ENCODE measurements at regions not wholly inside any gene's neighbourhood (a gene's known extent, or its start where the extent isn't known, plus 50 kb on each side); places are given as distances from the start of the nearest gene placed in this dataset.

DNA sequence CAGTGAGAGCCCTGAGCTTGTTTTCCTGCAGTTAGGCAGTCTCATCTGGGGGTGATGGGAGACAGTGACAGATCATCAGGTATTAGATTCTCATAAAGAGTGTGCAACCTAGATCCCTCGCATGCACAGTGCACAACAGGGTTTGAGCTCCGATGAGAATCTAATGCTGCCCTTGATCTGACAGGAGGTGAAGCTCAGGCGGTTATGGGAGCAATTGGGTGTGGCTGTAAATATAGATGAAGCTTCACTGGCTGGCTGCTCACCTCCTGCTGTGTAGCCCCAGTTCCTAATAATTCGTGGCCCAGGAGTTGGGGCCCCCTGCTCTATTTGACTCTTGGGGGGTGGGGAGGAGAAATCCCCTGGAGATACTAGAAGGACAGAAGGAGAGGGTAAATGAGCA is 309.4 kb upstream of the STT3B start:
- H3K36me3 ChIP-seq = no peaks in the 10 kb centered on the region
- TF ChIP-seq POLR2A (IDR thresholded peaks at IDR 0.05) = no peak
- TF ChIP-seq, protein P1, sequence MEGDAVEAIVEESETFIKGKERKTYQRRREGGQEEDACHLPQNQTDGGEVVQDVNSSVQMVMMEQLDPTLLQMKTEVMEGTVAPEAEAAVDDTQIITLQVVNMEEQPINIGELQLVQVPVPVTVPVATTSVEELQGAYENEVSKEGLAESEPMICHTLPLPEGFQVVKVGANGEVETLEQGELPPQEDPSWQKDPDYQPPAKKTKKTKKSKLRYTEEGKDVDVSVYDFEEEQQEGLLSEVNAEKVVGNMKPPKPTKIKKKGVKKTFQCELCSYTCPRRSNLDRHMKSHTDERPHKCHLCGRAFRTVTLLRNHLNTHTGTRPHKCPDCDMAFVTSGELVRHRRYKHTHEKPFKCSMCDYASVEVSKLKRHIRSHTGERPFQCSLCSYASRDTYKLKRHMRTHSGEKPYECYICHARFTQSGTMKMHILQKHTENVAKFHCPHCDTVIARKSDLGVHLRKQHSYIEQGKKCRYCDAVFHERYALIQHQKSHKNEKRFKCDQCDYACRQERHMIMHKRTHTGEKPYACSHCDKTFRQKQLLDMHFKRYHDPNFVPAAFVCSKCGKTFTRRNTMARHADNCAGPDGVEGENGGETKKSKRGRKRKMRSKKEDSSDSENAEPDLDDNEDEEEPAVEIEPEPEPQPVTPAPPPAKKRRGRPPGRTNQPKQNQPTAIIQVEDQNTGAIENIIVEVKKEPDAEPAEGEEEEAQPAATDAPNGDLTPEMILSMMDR (IDR thresholded peaks at IDR 0.05) = no peak
- no peak for TF ChIP-seq POLR2AphosphoS5 (IDR thresholded peaks at IDR 0.05; ENCODE audit: insufficient read depth in 1 of 2, low read depth in 1 of 2)
- intact Hi-C loops (cut with DNase I) = no loop called here

DNA sequence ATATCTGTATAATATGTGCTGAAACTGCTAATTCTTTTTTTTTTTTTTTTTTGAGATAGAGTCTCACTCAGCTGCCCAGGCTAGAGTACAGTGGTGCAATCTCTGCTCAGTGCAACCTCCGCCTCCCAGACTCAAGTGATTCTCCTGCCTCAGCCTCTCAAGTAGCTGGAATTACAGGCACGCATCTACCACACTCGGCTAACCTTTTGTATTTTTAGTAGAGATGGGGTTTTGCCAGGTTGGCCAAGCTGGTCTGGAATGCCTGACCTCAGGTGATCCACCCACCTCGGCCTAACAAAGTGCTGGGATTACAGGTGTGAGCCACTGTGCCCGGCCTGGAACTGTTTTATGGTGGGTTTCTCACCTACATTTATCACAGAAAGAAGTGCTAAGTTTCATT is 307.8 kb upstream of the STT3B start:
- DNase-seq (ENCODE audit: extremely low spot score in 2 of 2) = no peak
- H3K27ac ChIP-seq = no peak overlapping the region
- H3K36me3 ChIP-seq = no peaks in the 10 kb centered on the region
- H3K4me3 ChIP-seq = no peak overlapping the region
- no peaks in the 10 kb centered on the region for H3K9me3 ChIP-seq
- intact Hi-C loops (cut with DNase I) = no loop called here
- H3K27me3 ChIP-seq = no peaks in the 10 kb centered on the region
- H3K4me1 ChIP-seq = peaks cover 15% of the 10 kb centered on the region
- no peak for TF ChIP-seq POLR2A (IDR thresholded peaks at IDR 0.05)
- TF ChIP-seq, protein P1 (IDR thresholded peaks at IDR 0.05) = no peak
- TF ChIP-seq POLR2AphosphoS5 (IDR thresholded peaks at IDR 0.05; ENCODE audit: insufficient read depth in 1 of 2, low read depth in 1 of 2) = no peak

More for the DNA sequence above, 309.4 kb upstream of the STT3B start:
- Histone ChIP-seq H3K27ac (no peak overlapping the region), H3K9me3 (no peaks in the 10 kb centered on the region), H3K27me3 (no peaks in the 10 kb centered on the region), H3K4me3 (no peak overlapping the region), H3K4me1 (peaks cover 15% of the 10 kb centered on the region)
- no peak for DNase-seq (ENCODE audit: extremely low spot score in 2 of 2)

- peaks cover 15% of the 10 kb centered on the region for H3K4me1 ChIP-seq
- H3K9me3 ChIP-seq = no peaks in the 10 kb centered on the region
- H3K36me3 ChIP-seq = no peaks in the 10 kb centered on the region
- H3K4me3 ChIP-seq = no peak overlapping the region
- no peaks in the 10 kb centered on the region for H3K27me3 ChIP-seq
- H3K27ac ChIP-seq = no peak overlapping the region
- DNase-seq (ENCODE audit: extremely low spot score in 2 of 2) = no peak
- TF ChIP-seq, protein P1 (IDR thresholded peaks at IDR 0.05) = no peak
- TF ChIP-seq POLR2AphosphoS5 (IDR thresholded peaks at IDR 0.05; ENCODE audit: insufficient read depth in 1 of 2, low read depth in 1 of 2) (no peak), POLR2A (IDR thresholded peaks at IDR 0.05) (no peak)
- intact Hi-C loops (cut with DNase I) = no loop called here
Observed at GRCh38 chr3:31225923-31226322, 306.8 kb upstream of the STT3B start.

DNA sequence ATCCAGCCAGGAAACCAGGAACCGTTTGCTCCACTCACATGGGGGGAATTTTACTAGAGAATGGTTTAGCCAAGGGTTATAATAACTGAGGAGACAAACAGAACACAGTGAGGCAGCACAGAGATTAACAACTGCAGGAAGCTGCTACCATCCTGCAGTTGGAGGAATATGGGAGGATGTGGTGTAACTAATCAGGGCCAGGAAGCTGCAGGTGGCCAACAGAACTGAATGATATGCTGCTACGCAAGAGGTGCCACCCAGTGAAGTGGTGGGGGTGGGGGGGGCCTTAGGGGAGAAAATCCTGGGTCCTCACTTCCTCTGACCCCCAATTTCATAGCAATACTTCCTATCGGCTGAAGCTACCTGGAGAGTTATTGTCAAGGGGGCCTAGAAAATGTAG is 306.4 kb upstream of the STT3B start:
- H3K4me3 ChIP-seq = no peak overlapping the region
- DNase-seq (ENCODE audit: extremely low spot score in 2 of 2) = no peak
- intact Hi-C loops (cut with DNase I) = no loop called here
- no peaks in the 10 kb centered on the region for H3K27me3 ChIP-seq
- TF ChIP-seq, protein P1 (IDR thresholded peaks at IDR 0.05) = no peak
- TF ChIP-seq POLR2A (IDR thresholded peaks at IDR 0.05) (no peak), POLR2AphosphoS5 (IDR thresholded peaks at IDR 0.05; ENCODE audit: insufficient read depth in 1 of 2, low read depth in 1 of 2) (no peak)
- H3K9me3 ChIP-seq = no peaks in the 10 kb centered on the region
- H3K4me1 ChIP-seq = peaks cover 15% of the 10 kb centered on the region
- no peak overlapping the region for H3K27ac ChIP-seq
- H3K36me3 ChIP-seq = no peaks in the 10 kb centered on the region

DNA sequence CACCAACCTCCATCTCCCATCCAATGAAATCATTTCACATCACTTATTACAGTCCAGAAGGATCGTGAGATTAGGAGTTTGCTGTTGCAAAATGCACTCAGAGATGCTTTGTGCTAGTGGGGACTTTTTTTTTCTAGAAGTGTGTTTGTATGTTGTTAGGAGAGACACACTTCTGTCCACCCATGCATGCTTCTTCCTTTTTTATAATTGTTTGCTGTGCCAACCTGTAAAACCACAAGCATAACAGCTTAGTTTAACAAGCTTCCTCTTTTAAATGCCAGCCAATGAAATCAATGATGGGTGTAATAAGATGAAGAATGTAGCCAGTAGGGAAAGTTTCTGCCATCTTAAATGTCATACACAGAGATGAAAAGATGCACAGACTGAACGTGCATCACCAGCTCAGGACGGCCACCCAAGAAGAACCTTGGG is 305.6 kb upstream of the STT3B start:
- intact Hi-C loops (cut with DNase I) = no loop called here
- peaks cover 15% of the 10 kb centered on the region for H3K4me1 ChIP-seq
- no peaks in the 10 kb centered on the region for H3K27me3 ChIP-seq
- H3K27ac ChIP-seq = no peak overlapping the region
- no peaks in the 10 kb centered on the region for H3K36me3 ChIP-seq
- DNase-seq (ENCODE audit: extremely low spot score in 2 of 2) = no peak
- H3K9me3 ChIP-seq = no peaks in the 10 kb centered on the region
- no peak overlapping the region for H3K4me3 ChIP-seq
- TF ChIP-seq, protein P1 (IDR thresholded peaks at IDR 0.05) = no peak
- TF ChIP-seq POLR2A (IDR thresholded peaks at IDR 0.05) (no peak), POLR2AphosphoS5 (IDR thresholded peaks at IDR 0.05; ENCODE audit: insufficient read depth in 1 of 2, low read depth in 1 of 2) (no peak)

Measured in vagina (tissue), 2 donors.